ENCODE measurements at regions not wholly inside any gene's neighbourhood (a gene's known extent, or its start where the extent isn't known, plus 50 kb on each side); places are given as distances from the start of the nearest gene placed in this dataset.

- peaks cover 17% of the 10 kb centered on the region for H3K4me1 ChIP-seq (ENCODE audit: control insufficient read depth, insufficient read depth, low read length)
- DNase-seq (ENCODE audit: low read depth, low spot score) (no peak), ATAC-seq (no peak)
- in situ Hi-C loops (cut with HindIII; ENCODE audit: low pct_unique_long_range_greater_than_20kb, low sequenced_read_pairs) (no loop called here), intact Hi-C loops (cut with micrococcal nuclease; ENCODE audit: unreplicated experiment) (no loop called here)
- H3K4me3 ChIP-seq (ENCODE audit: low read depth in 2 of 2, low read length in 2 of 2) = no peak overlapping the region
- H3K27ac ChIP-seq (ENCODE audit: low read length) = no peak overlapping the region
- POLR2A ChIA-PET = no interaction called here
- CTCF ChIA-PET = interaction anchor here (0.6 kb wide), 1 partner anchor 13 kb away, joined by 7 read pairs; no protein-coding TSS in a partner anchor
- H3K27me3 ChIP-seq (ENCODE audit: control insufficient read depth, insufficient read depth, low read length) = no peaks in the 10 kb centered on the region
- no peak for TF ChIP-seq POLR2AphosphoS5 (IDR thresholded peaks at IDR 0.05; ENCODE audit: low read depth, low read length)
- TF ChIP-seq REST (IDR thresholded peaks at IDR 0.05; ENCODE audit: insufficient read depth in 1 of 2, low read depth in 2 of 2, low read length in 1 of 2) = no peak
- TF ChIP-seq SIN3A (IDR thresholded peaks at IDR 0.05; ENCODE audit: borderline replicate concordance, insufficient read depth, low read depth, low read length) = no peak
- no peak for TF ChIP-seq TCF7L2 (IDR thresholded peaks at IDR 0.05; ENCODE audit: low read depth, low read length)
- TF ChIP-seq CTCF (IDR thresholded peaks at IDR 0.05) = no peak
- no peaks in the 10 kb centered on the region for H3K9me3 ChIP-seq (ENCODE audit: control insufficient read depth, insufficient read depth, low read depth, low read length)
- no peaks in the 10 kb centered on the region; the same call in 1 of the 2 replicates for H3K36me3 ChIP-seq (ENCODE audit: control insufficient read depth, insufficient read depth, low read length)
- BruUV-seq (replicated peaks) = no TSS peak
Observed at GRCh38 chr10:29107866-29108498, 180.9 kb upstream of the LYZL1 start.

- TF ChIP-seq CTCF (IDR thresholded peaks at IDR 0.05) = no peak
- intact Hi-C loops (cut with micrococcal nuclease; ENCODE audit: unreplicated experiment) = no loop called here
- Histone ChIP-seq H3K27me3 (ENCODE audit: control insufficient read depth, insufficient read depth, low read length) (no peaks in the 10 kb centered on the region), H3K27ac (ENCODE audit: low read length) (no peak overlapping the region), H3K4me3 (ENCODE audit: low read depth in 2 of 2, low read length in 2 of 2) (no peak overlapping the region), H3K4me1 (ENCODE audit: control insufficient read depth, insufficient read depth, low read length) (peaks cover 9% of the 10 kb centered on the region; the same call in 1 of the 2 replicates), H3K36me3 (ENCODE audit: control insufficient read depth, insufficient read depth, low read length) (no peaks in the 10 kb centered on the region), H3K9me3 (ENCODE audit: control insufficient read depth, insufficient read depth, low read depth, low read length) (no peaks in the 10 kb centered on the region)
- CTCF ChIA-PET = no interaction called here
- BruUV-seq (replicated peaks) = no TSS peak
- no peak for DNase-seq (ENCODE audit: low read depth, low spot score)
- in situ Hi-C loops (cut with HindIII; ENCODE audit: low pct_unique_long_range_greater_than_20kb, low sequenced_read_pairs) = no loop called here
- POLR2A ChIA-PET = no interaction called here
- no peak for ATAC-seq
Observed at GRCh38 chr10:29109707-29110571, 178.9 kb upstream of the LYZL1 start.

All from Panc1 (cell line).